Fibroblast of gingiva (primary cell): ENCODE measurements at regions not wholly inside any gene's neighbourhood (a gene's known extent, or its start where the extent isn't known, plus 50 kb on each side); places are given as distances from the start of the nearest gene placed in this dataset.

Source experiments
- DNase-seq: peaks from one replicate; pipeline ENCODE4 v3.0.0-alpha.2; 2011; ENCODE audit warnings: low read depth

DNA sequence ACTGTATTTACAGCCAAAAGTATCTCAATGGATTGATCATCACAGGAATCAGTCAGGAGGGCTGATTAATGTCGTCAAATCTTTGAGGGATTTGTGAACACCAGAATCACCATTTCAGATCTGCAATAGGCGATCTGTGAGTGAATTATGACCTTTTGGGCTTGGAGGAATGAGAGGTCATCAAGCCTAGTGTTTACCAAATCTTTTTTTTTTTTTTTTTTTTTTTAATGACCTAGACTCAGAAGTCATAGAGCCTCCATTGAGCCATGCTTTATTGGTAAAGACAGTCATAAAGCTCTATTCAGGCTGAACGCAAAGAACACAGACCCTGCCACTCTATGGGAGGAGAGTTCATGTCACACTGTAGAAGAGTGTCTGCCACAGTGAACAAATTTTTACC lies 97.7 kb downstream of the SOCS6 start:
- no peak for DNase-seq

DNA sequence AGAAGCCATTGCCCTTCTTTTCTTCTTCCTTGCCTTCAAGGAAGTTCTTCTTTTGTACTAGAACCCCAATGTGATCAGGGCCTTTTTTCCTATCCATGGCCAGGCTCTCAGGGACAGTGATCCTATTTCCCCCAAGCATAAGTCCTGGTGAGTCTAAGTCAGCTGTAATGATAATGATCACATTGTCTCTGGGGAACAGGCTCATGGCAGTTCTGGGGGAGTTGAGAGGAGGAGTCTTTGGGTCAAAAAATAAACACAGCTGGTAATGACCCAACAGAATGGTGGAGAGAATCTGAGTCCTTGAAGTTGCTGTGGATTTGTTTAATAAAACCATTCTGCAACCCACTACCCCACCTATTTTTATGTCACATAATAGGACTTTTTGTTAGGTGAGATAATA lies 96.6 kb downstream of the SOCS6 start:
- no peak for DNase-seq

DNA sequence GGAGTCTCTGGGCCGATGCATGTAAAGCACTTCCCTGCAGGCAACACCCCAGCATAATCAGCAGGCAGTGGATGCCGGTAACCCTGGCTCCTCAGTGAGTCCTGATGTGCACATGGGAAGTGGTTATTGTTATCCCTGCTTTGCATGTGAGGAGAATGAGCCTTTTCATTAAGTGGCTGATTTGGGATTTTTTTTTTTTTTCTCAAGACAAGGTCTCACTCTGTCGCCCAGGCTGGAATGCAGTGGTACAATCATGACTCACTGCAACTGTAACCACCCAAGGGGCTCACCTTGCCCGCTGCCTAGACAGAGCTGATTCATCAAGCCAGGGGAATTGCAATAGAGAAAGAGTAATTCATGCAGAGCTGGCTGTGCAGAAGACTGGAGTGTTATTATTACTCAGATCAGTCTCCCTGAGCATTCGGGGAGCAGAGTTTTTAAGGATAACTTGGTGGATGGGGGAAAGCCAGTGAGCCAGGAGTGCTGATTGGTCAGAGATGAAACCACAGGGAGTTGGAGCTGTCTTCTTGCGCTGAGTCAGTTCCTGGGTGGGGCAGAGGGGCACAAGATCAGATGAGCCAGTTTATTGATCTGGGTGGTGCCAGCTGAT lies 95.4 kb downstream of the SOCS6 start:
- DNase-seq = peak; percentile 49

DNA sequence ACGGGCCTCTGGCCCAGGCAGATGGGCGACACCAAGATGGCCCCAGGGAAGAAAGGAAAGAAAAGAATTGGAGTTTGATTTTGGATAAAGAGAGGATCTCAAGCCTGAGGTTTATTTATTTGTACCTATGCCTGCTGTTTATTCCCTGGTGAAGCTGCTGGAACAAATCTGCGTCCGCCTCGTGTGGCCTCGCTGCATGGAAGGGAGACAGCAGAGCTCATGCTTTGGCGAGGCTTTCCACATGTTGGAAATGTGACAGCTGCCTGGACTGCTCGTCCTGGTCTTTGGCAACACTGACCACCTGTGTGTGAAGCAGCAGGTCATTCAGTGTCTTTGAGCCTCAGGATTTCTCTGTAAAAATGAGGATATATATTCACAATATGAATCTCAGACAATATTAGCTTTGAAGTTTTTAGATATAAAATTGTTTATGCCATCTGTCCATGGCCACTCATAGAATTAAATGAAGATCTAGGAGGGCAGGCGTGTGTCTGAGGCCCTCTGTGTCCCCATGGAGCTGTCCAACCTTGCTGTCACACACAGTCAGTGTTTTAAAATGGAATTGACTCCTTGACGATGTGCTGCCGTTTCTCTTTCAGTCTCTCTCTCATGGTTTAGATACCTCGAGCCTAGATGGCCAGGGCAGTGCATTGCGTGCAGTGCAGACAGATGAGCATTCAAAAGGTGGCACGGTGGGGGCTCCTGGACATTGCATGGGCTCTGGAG lies 94.3 kb downstream of the SOCS6 start:
- DNase-seq = no peak

DNA sequence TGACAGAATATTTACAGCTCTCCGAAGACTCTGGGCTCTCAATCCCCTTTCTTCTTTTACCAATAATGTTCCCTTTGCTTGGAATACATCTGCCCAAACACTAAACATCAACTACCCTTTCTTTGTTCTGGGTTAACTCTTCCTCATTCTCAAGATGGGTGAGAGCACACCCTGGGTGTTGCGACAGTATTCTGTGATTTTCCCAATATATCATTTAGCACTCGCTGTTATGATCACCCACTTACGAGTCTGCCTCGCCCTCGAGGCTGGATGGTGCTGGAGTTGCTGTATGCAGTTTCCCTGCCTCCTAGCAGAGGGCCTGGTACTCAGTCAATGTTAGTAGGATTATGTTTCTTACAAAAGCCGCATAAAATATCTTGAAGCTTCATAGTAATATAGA lies 93.2 kb downstream of the SOCS6 start:
- no peak for DNase-seq

DNA sequence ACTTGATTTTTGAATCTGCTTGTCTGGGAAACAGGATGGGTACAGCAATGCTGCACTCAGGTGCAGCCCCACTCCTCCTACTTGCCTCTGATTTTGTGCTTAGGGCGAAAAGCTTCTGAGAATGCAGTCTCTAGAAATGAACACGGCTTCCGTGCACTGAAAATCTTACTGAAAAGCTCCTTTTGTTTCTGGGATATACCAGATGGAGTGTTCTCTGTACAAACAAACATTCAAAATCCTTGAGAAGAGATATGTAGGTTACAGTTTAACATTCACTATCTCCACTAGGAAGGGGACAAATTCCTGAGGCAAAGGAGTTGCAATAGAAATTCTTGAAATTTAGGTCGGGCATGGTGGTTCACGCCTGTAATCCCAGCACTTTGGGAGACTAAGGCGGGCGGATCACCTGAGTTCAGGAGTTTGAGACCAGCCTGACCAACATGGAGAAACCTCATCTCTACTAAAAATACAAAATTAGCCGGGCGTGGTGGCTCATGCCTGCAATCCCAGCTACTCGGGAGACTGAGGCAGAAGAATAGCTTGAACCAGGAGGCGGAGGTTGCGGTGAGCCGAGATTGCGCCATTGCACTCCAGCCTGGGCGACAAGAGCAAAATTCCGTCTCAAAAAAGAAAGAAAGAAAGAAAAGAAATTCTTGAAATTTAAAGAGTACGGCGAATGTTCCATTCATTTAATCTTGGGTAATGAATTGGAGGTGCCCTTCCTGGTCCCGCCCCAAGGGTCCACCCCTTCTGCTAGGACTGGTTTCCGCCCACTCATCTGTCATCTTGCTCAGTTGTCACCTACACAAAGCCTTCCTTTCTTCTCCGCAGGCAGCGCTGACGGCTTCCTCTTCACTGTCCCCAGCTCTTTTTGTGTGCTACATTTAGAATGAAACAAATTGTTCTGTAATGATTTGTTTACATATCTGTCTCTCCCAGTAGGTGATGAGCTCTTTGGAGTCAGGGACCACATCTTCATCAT lies 92.4 kb downstream of the SOCS6 start:
- no peak for DNase-seq
